Stimulated activated CD8-positive, alpha-beta memory T cell treated with anti-CD3 and anti-CD28 coated beads, Interleukin-12 subunit alpha, Interleukin-12 subunit beta, amount 100 ng/mL, for 24 hours (primary cell): ENCODE measurements at regions not wholly inside any gene's neighbourhood (a gene's known extent, or its start where the extent isn't known, plus 50 kb on each side); places are given as distances from the start of the nearest gene placed in this dataset.

Experiments
- DNase-seq: peaks from one replicate; pipeline ENCODE4 v3.0.0-alpha.2; 2020; ENCODE audit errors: extremely low read depth

GRCh38 chr18:41754332-41754731, 200.7 kb upstream of the PIK3C3 start:
- no peak for DNase-seq

- no peak for DNase-seq
These were observed 201.2 kb upstream of the PIK3C3 start for GRCh38 chr18:41753826-41754225.

GRCh38 chr18:41752826-41753225, 202.2 kb upstream of the PIK3C3 start:
- DNase-seq, result no peak

GRCh38 chr18:41751652-41752051, 203.4 kb upstream of the PIK3C3 start:
- no peak for DNase-seq

GRCh38 chr18:41751161-41751560, 203.9 kb upstream of the PIK3C3 start:
- no peak for DNase-seq

- DNase-seq, result no peak
These were observed 207.3 kb upstream of the PIK3C3 start for GRCh38 chr18:41747723-41748242.

- DNase-seq, result no peak
These were observed 209.6 kb upstream of the PIK3C3 start for GRCh38 chr18:41745166-41746049.

GRCh38 chr18:41744421-41745030, 210.5 kb upstream of the PIK3C3 start:
- DNase-seq, result no peak

GRCh38 chr18:41737218-41737617, 217.8 kb upstream of the PIK3C3 start:
- no peak for DNase-seq

- DNase-seq, result no peak
These were observed 220.1 kb upstream of the PIK3C3 start for GRCh38 chr18:41734917-41735316.

GRCh38 chr18:41732356-41732755, 222.7 kb upstream of the PIK3C3 start:
- DNase-seq, result no peak

- DNase-seq, result no peak
These were observed 223.2 kb upstream of the PIK3C3 start for GRCh38 chr18:41731884-41732283.

GRCh38 chr18:41724195-41724594, 230.8 kb upstream of the PIK3C3 start:
- DNase-seq, result no peak

- DNase-seq, result no peak
These were observed 233.8 kb upstream of the PIK3C3 start for GRCh38 chr18:41721103-41721790.

GRCh38 chr18:41720226-41720625, 234.8 kb upstream of the PIK3C3 start:
- DNase-seq, result no peak

- no peak for DNase-seq
These were observed 235.2 kb upstream of the PIK3C3 start for GRCh38 chr18:41719808-41720207.

- no peak for DNase-seq
These were observed 240.2 kb upstream of the PIK3C3 start for GRCh38 chr18:41714872-41715271.

- DNase-seq, result no peak
These were observed 240.8 kb upstream of the PIK3C3 start for GRCh38 chr18:41713969-41714825.

- DNase-seq, result no peak
These were observed 248.7 kb upstream of the PIK3C3 start for GRCh38 chr18:41706301-41706700.

GRCh38 chr18:41703744-41704530, 251.1 kb upstream of the PIK3C3 start:
- DNase-seq, result no peak

GRCh38 chr18:41700416-41700815, 254.6 kb upstream of the PIK3C3 start:
- no peak for DNase-seq
